Liver (tissue), 8 donors: ENCODE measurements at regions not wholly inside any gene's neighbourhood (a gene's known extent, or its start where the extent isn't known, plus 50 kb on each side); places are given as distances from the start of the nearest gene placed in this dataset.

Experiments used
- DNase-seq: peaks from one replicate; pipeline ENCODE4 v3.0.0-alpha.2; 2017; ENCODE audit warnings: low spot score
- H3K27ac ChIP-seq, 2 donors: one replicate each; pipeline ENCODE4 v1.7.0; 2013; ENCODE audit warnings: inconsistent platforms in 2 of 2, low read length in 2 of 2, control low read depth in 1 of 2, low read depth in 1 of 2, mild to moderate bottlenecking in 1 of 2
- H3K27me3 ChIP-seq, 4 donors: one replicate each; pipeline versions ENCODE4 v1.6.1 to v1.7.0; 2013; ENCODE audit warnings: low read length in 3 of 4, inconsistent platforms in 1 of 4, mild to moderate bottlenecking in 1 of 4, moderate library complexity in 1 of 4; ENCODE audit not compliant: control insufficient read depth in 4 of 4, insufficient read depth in 4 of 4
- H3K36me3 ChIP-seq, 4 donors: one replicate each; pipeline versions ENCODE4 v1.6.1 to v1.7.0; 2013; ENCODE audit warnings: low read length in 3 of 4, mild to moderate bottlenecking in 3 of 4, low read depth in 1 of 4, moderate library complexity in 1 of 4; ENCODE audit not compliant: control insufficient read depth in 4 of 4, insufficient read depth in 3 of 4
- H3K4me1 ChIP-seq, 4 donors: one replicate each; pipeline versions ENCODE4 v1.6.1 to v1.7.0; 2013; ENCODE audit warnings: low read length in 3 of 4, mild to moderate bottlenecking in 3 of 4, moderate library complexity in 1 of 4; ENCODE audit not compliant: control insufficient read depth in 4 of 4, insufficient read depth in 4 of 4
- H3K4me3 ChIP-seq, 3 donors: one replicate each; pipeline versions ENCODE4 v1.6.1 to v1.7.0; 2013; ENCODE audit warnings: low read length in 3 of 3, control low read depth in 1 of 3, low read depth in 1 of 3, mild to moderate bottlenecking in 1 of 3
- H3K9ac ChIP-seq, 2 donors: one replicate each; pipeline ENCODE4 v1.7.0; 2013; ENCODE audit warnings: low read length in 2 of 2, mild to moderate bottlenecking in 2 of 2, moderate library complexity in 2 of 2, control low read depth in 1 of 2, low read depth in 1 of 2
- H3K9me3 ChIP-seq, 4 donors: one replicate each; pipeline versions ENCODE4 v1.6.1 to v1.7.0; 2013; ENCODE audit warnings: low read length in 3 of 4; ENCODE audit not compliant: control insufficient read depth in 4 of 4
- EGR1 ChIP-seq, 2 donors: IDR thresholded peaks; 2 replicates each; pipeline ENCODE4 v1.6.1; 2016 to 2018; ENCODE audit warnings: antibody characterized with exemption in 2 of 2, low read depth in 2 of 2
- FOXA1 ChIP-seq: IDR thresholded peaks from 2 replicates; pipeline ENCODE4 v1.6.1; 2016; ENCODE audit warnings: antibody characterized with exemption
- FOXA2 ChIP-seq: IDR thresholded peaks from 2 replicates; pipeline ENCODE4 v1.6.1; 2016; ENCODE audit warnings: antibody characterized with exemption
- GABPA ChIP-seq, 2 donors: IDR thresholded peaks in 1 of 2; conservative IDR thresholded peaks in 1 of 2; 2 replicates each; pipeline ENCODE4 v1.6.1; 2016; ENCODE audit warnings: antibody characterized with exemption in 2 of 2, mild to moderate bottlenecking in 1 of 2, moderate library complexity in 1 of 2
- HNF4A ChIP-seq, 2 donors: conservative IDR thresholded peaks; 2 replicates each; pipeline ENCODE4 v1.6.1; 2016; ENCODE audit warnings: antibody characterized with exemption in 2 of 2, mild to moderate bottlenecking in 2 of 2
- HNF4G ChIP-seq: IDR thresholded peaks from 2 replicates; pipeline ENCODE4 v1.6.1; 2016; ENCODE audit warnings: antibody characterized with exemption
- JUND ChIP-seq, 2 donors: IDR thresholded peaks; 2 replicates each; pipeline ENCODE4 v1.6.1; 2016; ENCODE audit warnings: antibody characterized with exemption in 2 of 2
- NR2F2 ChIP-seq: IDR thresholded peaks from 2 replicates; pipeline ENCODE4 v1.6.1; 2016; ENCODE audit warnings: antibody characterized with exemption
- RAD21 ChIP-seq, 2 donors: IDR thresholded peaks; 2 replicates each; pipeline ENCODE4 v1.6.1; 2016; ENCODE audit warnings: antibody characterized with exemption in 2 of 2, mild to moderate bottlenecking in 2 of 2
- RXRA ChIP-seq, 2 donors: IDR thresholded peaks; 2 replicates each; pipeline ENCODE4 v1.6.1; 2017 to 2018; ENCODE audit warnings: antibody characterized with exemption in 2 of 2, mild to moderate bottlenecking in 1 of 2
- SP1 ChIP-seq: IDR thresholded peaks from 2 replicates; pipeline ENCODE4 v1.6.1; 2018; ENCODE audit warnings: antibody characterized with exemption, mild to moderate bottlenecking
- TAF1 ChIP-seq: conservative IDR thresholded peaks from 2 replicates; pipeline ENCODE4 v1.6.1; 2016; ENCODE audit warnings: antibody characterized with exemption, mild to moderate bottlenecking
- YY1 ChIP-seq: IDR thresholded peaks from 2 replicates; pipeline ENCODE4 v1.6.1; 2016; ENCODE audit warnings: antibody characterized with exemption, mild to moderate bottlenecking
- WGBS: extraction: QIAGEN DNeasy Blood & Tissue Kit; methylation state at CpG from one replicate; pipeline ENCODE4 v1.1.7; 2013; 5-methylcytosine and 5-hydroxymethylcytosine counted together
- TF ChIP-seq, protein P1 (sequence below): IDR thresholded peaks from 2 replicates; pipeline ENCODE4 v1.6.1; 2016; ENCODE audit warnings: antibody characterized with exemption
- TF ChIP-seq, protein P2 (sequence below): IDR thresholded peaks from 2 replicates; pipeline ENCODE4 v1.6.1; 2016; ENCODE audit warnings: antibody characterized with exemption
- TF ChIP-seq, protein P3 (sequence below): IDR thresholded peaks from 2 replicates; pipeline ENCODE4 v1.6.1; 2016; ENCODE audit warnings: antibody characterized with exemption
- TF ChIP-seq, protein P4 (sequence below): fragments of 150-350 bp; IDR thresholded peaks from 2 replicates; pipeline ENCODE4 v1.5.1; 2017; ENCODE audit warnings: improper control_type of control experiment, low read depth, low read length; ENCODE audit not compliant: missing input control
- TF ChIP-seq, protein P5 (sequence below): IDR thresholded peaks from 2 replicates; pipeline ENCODE4 v1.6.1; 2016; ENCODE audit warnings: antibody characterized with exemption, mild to moderate bottlenecking
- donor health status: healthy.
- donor health status: healthy.
- donor health status: healthy.
- donor health status: healthy.
- donor health status: healthy.

DNA sequence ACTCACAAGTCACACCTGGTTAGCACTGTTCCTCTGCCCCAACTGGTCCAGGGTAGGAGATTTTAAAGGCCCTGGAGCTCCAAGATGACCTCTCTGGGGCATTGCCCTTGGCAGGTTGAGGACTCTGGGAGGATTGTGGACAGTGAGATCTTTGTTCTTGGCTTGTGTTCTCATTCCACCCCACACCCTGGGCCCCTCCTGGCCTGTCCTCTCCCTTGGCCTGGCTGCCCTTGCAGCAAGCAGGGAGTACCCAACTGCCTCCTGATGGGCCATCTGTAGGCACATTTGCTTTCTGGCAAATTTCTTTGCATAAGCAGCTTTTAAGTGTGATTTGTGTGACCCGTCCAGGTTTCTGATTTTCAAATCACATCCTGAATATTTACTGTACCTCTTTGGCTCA is 239.6 kb downstream of the UTP18 start:
- H3K27ac ChIP-seq, result no peak overlapping the region
- H3K36me3 ChIP-seq, result no peaks in the 10 kb centered on the region
- TF ChIP-seq, protein P1, sequence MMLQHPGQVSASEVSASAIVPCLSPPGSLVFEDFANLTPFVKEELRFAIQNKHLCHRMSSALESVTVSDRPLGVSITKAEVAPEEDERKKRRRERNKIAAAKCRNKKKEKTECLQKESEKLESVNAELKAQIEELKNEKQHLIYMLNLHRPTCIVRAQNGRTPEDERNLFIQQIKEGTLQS, result no peak
- no peak for TF ChIP-seq FOXA2
- TF ChIP-seq YY1, result no peak
- no peak for TF ChIP-seq GABPA (IDR thresholded peaks at IDR 0.05 in 1 of 2, conservative IDR thresholded peaks at IDR 0.05 in 1 of 2)
- TF ChIP-seq HNF4G, result no peak
- TF ChIP-seq SP1, result no peak
- TF ChIP-seq RAD21 (IDR thresholded peaks at IDR 0.05), result no peak
- no peak for TF ChIP-seq NR2F2
- TF ChIP-seq, protein P2, sequence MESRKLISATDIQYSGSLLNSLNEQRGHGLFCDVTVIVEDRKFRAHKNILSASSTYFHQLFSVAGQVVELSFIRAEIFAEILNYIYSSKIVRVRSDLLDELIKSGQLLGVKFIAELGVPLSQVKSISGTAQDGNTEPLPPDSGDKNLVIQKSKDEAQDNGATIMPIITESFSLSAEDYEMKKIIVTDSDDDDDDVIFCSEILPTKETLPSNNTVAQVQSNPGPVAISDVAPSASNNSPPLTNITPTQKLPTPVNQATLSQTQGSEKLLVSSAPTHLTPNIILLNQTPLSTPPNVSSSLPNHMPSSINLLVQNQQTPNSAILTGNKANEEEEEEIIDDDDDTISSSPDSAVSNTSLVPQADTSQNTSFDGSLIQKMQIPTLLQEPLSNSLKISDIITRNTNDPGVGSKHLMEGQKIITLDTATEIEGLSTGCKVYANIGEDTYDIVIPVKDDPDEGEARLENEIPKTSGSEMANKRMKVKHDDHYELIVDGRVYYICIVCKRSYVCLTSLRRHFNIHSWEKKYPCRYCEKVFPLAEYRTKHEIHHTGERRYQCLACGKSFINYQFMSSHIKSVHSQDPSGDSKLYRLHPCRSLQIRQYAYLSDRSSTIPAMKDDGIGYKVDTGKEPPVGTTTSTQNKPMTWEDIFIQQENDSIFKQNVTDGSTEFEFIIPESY, result no peak
- no peak for TF ChIP-seq JUND (IDR thresholded peaks at IDR 0.05)
- TF ChIP-seq TAF1, result no peak
- no peak for TF ChIP-seq EGR1 (IDR thresholded peaks at IDR 0.05; ENCODE audit: low read depth in 2 of 2)
- TF ChIP-seq, protein P3, sequence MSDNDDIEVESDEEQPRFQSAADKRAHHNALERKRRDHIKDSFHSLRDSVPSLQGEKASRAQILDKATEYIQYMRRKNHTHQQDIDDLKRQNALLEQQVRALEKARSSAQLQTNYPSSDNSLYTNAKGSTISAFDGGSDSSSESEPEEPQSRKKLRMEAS, result no peak
- TF ChIP-seq, protein P4, sequence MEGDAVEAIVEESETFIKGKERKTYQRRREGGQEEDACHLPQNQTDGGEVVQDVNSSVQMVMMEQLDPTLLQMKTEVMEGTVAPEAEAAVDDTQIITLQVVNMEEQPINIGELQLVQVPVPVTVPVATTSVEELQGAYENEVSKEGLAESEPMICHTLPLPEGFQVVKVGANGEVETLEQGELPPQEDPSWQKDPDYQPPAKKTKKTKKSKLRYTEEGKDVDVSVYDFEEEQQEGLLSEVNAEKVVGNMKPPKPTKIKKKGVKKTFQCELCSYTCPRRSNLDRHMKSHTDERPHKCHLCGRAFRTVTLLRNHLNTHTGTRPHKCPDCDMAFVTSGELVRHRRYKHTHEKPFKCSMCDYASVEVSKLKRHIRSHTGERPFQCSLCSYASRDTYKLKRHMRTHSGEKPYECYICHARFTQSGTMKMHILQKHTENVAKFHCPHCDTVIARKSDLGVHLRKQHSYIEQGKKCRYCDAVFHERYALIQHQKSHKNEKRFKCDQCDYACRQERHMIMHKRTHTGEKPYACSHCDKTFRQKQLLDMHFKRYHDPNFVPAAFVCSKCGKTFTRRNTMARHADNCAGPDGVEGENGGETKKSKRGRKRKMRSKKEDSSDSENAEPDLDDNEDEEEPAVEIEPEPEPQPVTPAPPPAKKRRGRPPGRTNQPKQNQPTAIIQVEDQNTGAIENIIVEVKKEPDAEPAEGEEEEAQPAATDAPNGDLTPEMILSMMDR, result no peak
- TF ChIP-seq, protein P5, sequence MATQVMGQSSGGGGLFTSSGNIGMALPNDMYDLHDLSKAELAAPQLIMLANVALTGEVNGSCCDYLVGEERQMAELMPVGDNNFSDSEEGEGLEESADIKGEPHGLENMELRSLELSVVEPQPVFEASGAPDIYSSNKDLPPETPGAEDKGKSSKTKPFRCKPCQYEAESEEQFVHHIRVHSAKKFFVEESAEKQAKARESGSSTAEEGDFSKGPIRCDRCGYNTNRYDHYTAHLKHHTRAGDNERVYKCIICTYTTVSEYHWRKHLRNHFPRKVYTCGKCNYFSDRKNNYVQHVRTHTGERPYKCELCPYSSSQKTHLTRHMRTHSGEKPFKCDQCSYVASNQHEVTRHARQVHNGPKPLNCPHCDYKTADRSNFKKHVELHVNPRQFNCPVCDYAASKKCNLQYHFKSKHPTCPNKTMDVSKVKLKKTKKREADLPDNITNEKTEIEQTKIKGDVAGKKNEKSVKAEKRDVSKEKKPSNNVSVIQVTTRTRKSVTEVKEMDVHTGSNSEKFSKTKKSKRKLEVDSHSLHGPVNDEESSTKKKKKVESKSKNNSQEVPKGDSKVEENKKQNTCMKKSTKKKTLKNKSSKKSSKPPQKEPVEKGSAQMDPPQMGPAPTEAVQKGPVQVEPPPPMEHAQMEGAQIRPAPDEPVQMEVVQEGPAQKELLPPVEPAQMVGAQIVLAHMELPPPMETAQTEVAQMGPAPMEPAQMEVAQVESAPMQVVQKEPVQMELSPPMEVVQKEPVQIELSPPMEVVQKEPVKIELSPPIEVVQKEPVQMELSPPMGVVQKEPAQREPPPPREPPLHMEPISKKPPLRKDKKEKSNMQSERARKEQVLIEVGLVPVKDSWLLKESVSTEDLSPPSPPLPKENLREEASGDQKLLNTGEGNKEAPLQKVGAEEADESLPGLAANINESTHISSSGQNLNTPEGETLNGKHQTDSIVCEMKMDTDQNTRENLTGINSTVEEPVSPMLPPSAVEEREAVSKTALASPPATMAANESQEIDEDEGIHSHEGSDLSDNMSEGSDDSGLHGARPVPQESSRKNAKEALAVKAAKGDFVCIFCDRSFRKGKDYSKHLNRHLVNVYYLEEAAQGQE, result no peak
- no peak for TF ChIP-seq RXRA (IDR thresholded peaks at IDR 0.05)
- TF ChIP-seq HNF4A (conservative IDR thresholded peaks at IDR 0.05), result no peak
- no peak for TF ChIP-seq FOXA1
- H3K9me3 ChIP-seq, result no peaks in the 10 kb centered on the region
- H3K4me3 ChIP-seq, result no peak overlapping the region
- no peaks in the 10 kb centered on the region for H3K4me1 ChIP-seq
- WGBS, result 81% methylated on average over 1 of the region's 1 CpG
- no peak for DNase-seq
- H3K27me3 ChIP-seq, result peaks cover 0 to 3% (median 0%) of the 10 kb centered on the region in 4 donors
- no peak overlapping the region for H3K9ac ChIP-seq
